ENCODE measurements at regions not wholly inside any gene's neighbourhood (a gene's known extent, or its start where the extent isn't known, plus 50 kb on each side); places are given as distances from the start of the nearest gene placed in this dataset.

- no peak for DNase-seq (ENCODE audit: low spot score)
These were observed 211.5 kb downstream of the TTLL7 start for GRCh38 chr1:83787246-83787998.

GRCh38 chr1:83781667-83782066 is 217.3 kb downstream of the TTLL7 start:
- no peak for DNase-seq (ENCODE audit: low spot score)
- Mint-ChIP-seq H3K4me3 (no peak overlapping the region), H3K4me1 (ENCODE audit: low read depth) (no peaks in the 10 kb centered on the region), H3K9me3 (no peaks in the 10 kb centered on the region), H3K27me3 (ENCODE audit: low read depth) (no peaks in the 10 kb centered on the region), H3K36me3 (ENCODE audit: low read depth) (no peaks in the 10 kb centered on the region), H3K27ac (no peak overlapping the region)

More at GRCh38 chr1:83787246-83787998, 211.5 kb downstream of the TTLL7 start:
- H3K36me3 Mint-ChIP-seq (ENCODE audit: low read depth), result no peaks in the 10 kb centered on the region
- no peaks in the 10 kb centered on the region for H3K9me3 Mint-ChIP-seq
- H3K4me3 Mint-ChIP-seq, result no peak overlapping the region
- no peaks in the 10 kb centered on the region for H3K27me3 Mint-ChIP-seq (ENCODE audit: low read depth)
- H3K4me1 Mint-ChIP-seq (ENCODE audit: low read depth), result no peaks in the 10 kb centered on the region
- no peak overlapping the region for H3K27ac Mint-ChIP-seq

GRCh38 chr1:83779565-83779964 is 219.4 kb downstream of the TTLL7 start:
- no peaks in the 10 kb centered on the region for H3K9me3 Mint-ChIP-seq
- H3K36me3 Mint-ChIP-seq (ENCODE audit: low read depth), result no peaks in the 10 kb centered on the region
- no peaks in the 10 kb centered on the region for H3K27me3 Mint-ChIP-seq (ENCODE audit: low read depth)
- DNase-seq (ENCODE audit: low spot score), result no peak
- no peak overlapping the region for H3K4me3 Mint-ChIP-seq
- no peaks in the 10 kb centered on the region for H3K4me1 Mint-ChIP-seq (ENCODE audit: low read depth)
- no peak overlapping the region for H3K27ac Mint-ChIP-seq

GRCh38 chr1:83777758-83778101 is 221.2 kb downstream of the TTLL7 start:
- DNase-seq (ENCODE audit: low spot score), result no peak
- no peak overlapping the region for H3K4me3 Mint-ChIP-seq
- H3K36me3 Mint-ChIP-seq (ENCODE audit: low read depth), result no peaks in the 10 kb centered on the region
- no peaks in the 10 kb centered on the region for H3K4me1 Mint-ChIP-seq (ENCODE audit: low read depth)
- no peaks in the 10 kb centered on the region for H3K27me3 Mint-ChIP-seq (ENCODE audit: low read depth)
- H3K9me3 Mint-ChIP-seq, result no peaks in the 10 kb centered on the region
- H3K27ac Mint-ChIP-seq, result no peak overlapping the region

- H3K27ac Mint-ChIP-seq, result no peak overlapping the region
- H3K9me3 Mint-ChIP-seq, result no peaks in the 10 kb centered on the region
- no peaks in the 10 kb centered on the region for H3K27me3 Mint-ChIP-seq (ENCODE audit: low read depth)
- no peak overlapping the region for H3K4me3 Mint-ChIP-seq
- no peaks in the 10 kb centered on the region for H3K36me3 Mint-ChIP-seq (ENCODE audit: low read depth)
- H3K4me1 Mint-ChIP-seq (ENCODE audit: low read depth), result no peaks in the 10 kb centered on the region
- DNase-seq (ENCODE audit: low spot score), result no peak
These were observed 221.8 kb downstream of the TTLL7 start for GRCh38 chr1:83776913-83777757.

- Mint-ChIP-seq H3K27me3 (ENCODE audit: low read depth) (no peaks in the 10 kb centered on the region), H3K36me3 (ENCODE audit: low read depth) (no peaks in the 10 kb centered on the region), H3K27ac (no peak overlapping the region), H3K4me1 (ENCODE audit: low read depth) (no peaks in the 10 kb centered on the region), H3K4me3 (no peak overlapping the region), H3K9me3 (no peaks in the 10 kb centered on the region)
- DNase-seq (ENCODE audit: low spot score), result no peak
These were observed 222.8 kb downstream of the TTLL7 start for GRCh38 chr1:83775977-83776603.

GRCh38 chr1:83773059-83773458 is 225.9 kb downstream of the TTLL7 start:
- no peak overlapping the region for H3K27ac Mint-ChIP-seq
- H3K4me1 Mint-ChIP-seq (ENCODE audit: low read depth), result no peaks in the 10 kb centered on the region
- no peaks in the 10 kb centered on the region for H3K9me3 Mint-ChIP-seq
- no peak overlapping the region for H3K4me3 Mint-ChIP-seq
- no peaks in the 10 kb centered on the region for H3K36me3 Mint-ChIP-seq (ENCODE audit: low read depth)
- H3K27me3 Mint-ChIP-seq (ENCODE audit: low read depth), result no peaks in the 10 kb centered on the region
- DNase-seq (ENCODE audit: low spot score), result no peak

- Mint-ChIP-seq H3K27me3 (ENCODE audit: low read depth) (no peaks in the 10 kb centered on the region), H3K36me3 (ENCODE audit: low read depth) (no peaks in the 10 kb centered on the region), H3K27ac (no peak overlapping the region), H3K4me1 (ENCODE audit: low read depth) (no peaks in the 10 kb centered on the region), H3K9me3 (no peaks in the 10 kb centered on the region), H3K4me3 (no peak overlapping the region)
- no peak for DNase-seq (ENCODE audit: low spot score)
These were observed 228.6 kb downstream of the TTLL7 start for GRCh38 chr1:83770319-83770661.

- no peaks in the 10 kb centered on the region for H3K4me1 Mint-ChIP-seq (ENCODE audit: low read depth)
- no peaks in the 10 kb centered on the region for H3K27me3 Mint-ChIP-seq (ENCODE audit: low read depth)
- H3K36me3 Mint-ChIP-seq (ENCODE audit: low read depth), result no peaks in the 10 kb centered on the region
- no peak overlapping the region for H3K4me3 Mint-ChIP-seq
- no peak overlapping the region for H3K27ac Mint-ChIP-seq
- no peaks in the 10 kb centered on the region for H3K9me3 Mint-ChIP-seq
- DNase-seq (ENCODE audit: low spot score), result no peak
These were observed 229.2 kb downstream of the TTLL7 start for GRCh38 chr1:83769594-83770318.

GRCh38 chr1:83769072-83769471 is 229.9 kb downstream of the TTLL7 start:
- H3K4me3 Mint-ChIP-seq, result no peak overlapping the region
- no peaks in the 10 kb centered on the region for H3K9me3 Mint-ChIP-seq
- no peaks in the 10 kb centered on the region for H3K27me3 Mint-ChIP-seq (ENCODE audit: low read depth)
- DNase-seq (ENCODE audit: low spot score), result no peak
- H3K4me1 Mint-ChIP-seq (ENCODE audit: low read depth), result no peaks in the 10 kb centered on the region
- H3K36me3 Mint-ChIP-seq (ENCODE audit: low read depth), result no peaks in the 10 kb centered on the region
- no peak overlapping the region for H3K27ac Mint-ChIP-seq

GRCh38 chr1:83766241-83766691 is 232.7 kb downstream of the TTLL7 start:
- Mint-ChIP-seq H3K27me3 (ENCODE audit: low read depth) (no peaks in the 10 kb centered on the region), H3K36me3 (ENCODE audit: low read depth) (no peaks in the 10 kb centered on the region), H3K4me3 (no peak overlapping the region)

GRCh38 chr1:83765125-83765524 is 233.8 kb downstream of the TTLL7 start:
- Mint-ChIP-seq H3K36me3 (ENCODE audit: low read depth) (no peaks in the 10 kb centered on the region), H3K27me3 (ENCODE audit: low read depth) (no peaks in the 10 kb centered on the region), H3K27ac (no peak overlapping the region), H3K9me3 (no peaks in the 10 kb centered on the region), H3K4me3 (no peak overlapping the region), H3K4me1 (ENCODE audit: low read depth) (no peaks in the 10 kb centered on the region)
- DNase-seq (ENCODE audit: low spot score), result no peak

More at GRCh38 chr1:83766241-83766691, 232.7 kb downstream of the TTLL7 start:
- no peaks in the 10 kb centered on the region for H3K4me1 Mint-ChIP-seq (ENCODE audit: low read depth)
- no peak for DNase-seq (ENCODE audit: low spot score)
- no peaks in the 10 kb centered on the region for H3K9me3 Mint-ChIP-seq
- no peak overlapping the region for H3K27ac Mint-ChIP-seq

GRCh38 chr1:83764209-83764608 is 234.7 kb downstream of the TTLL7 start:
- no peaks in the 10 kb centered on the region for H3K4me1 Mint-ChIP-seq (ENCODE audit: low read depth)
- H3K36me3 Mint-ChIP-seq (ENCODE audit: low read depth), result no peaks in the 10 kb centered on the region

More at GRCh38 chr1:83764209-83764608, 234.7 kb downstream of the TTLL7 start:
- DNase-seq (ENCODE audit: low spot score), result no peak
- H3K9me3 Mint-ChIP-seq, result no peaks in the 10 kb centered on the region
- no peak overlapping the region for H3K27ac Mint-ChIP-seq
- no peaks in the 10 kb centered on the region for H3K27me3 Mint-ChIP-seq (ENCODE audit: low read depth)
- no peak overlapping the region for H3K4me3 Mint-ChIP-seq

Measured in T-helper 2 cell treated with Interferon-gamma antibody and Interleukin-4, amounts not matched to agents 5 μg/mL and 100 μg/mL, for 36 hours (primary cell).